ENCODE measurements at regions not wholly inside any gene's neighbourhood (a gene's known extent, or its start where the extent isn't known, plus 50 kb on each side); places are given as distances from the start of the nearest gene placed in this dataset.

GRCh38 chr1:177355575-177355974, 184.8 kb downstream of the BRINP2 start:
- FAIRE-seq (no peak), DNase-seq (peak; percentile 45)
- H3K36me3 ChIP-seq (ENCODE audit: control insufficient read depth in 3 of 3, insufficient read depth in 2 of 3, low read depth in 1 of 3, low read length in 3 of 3) = no peaks in the 10 kb centered on the region
- no peak overlapping the region for H3K27ac ChIP-seq (ENCODE audit: low read depth in 1 of 3, low read length in 2 of 3)
- H3K4me3 ChIP-seq (ENCODE audit: low read depth in 1 of 3, low read length in 3 of 3) = no peak overlapping the region
- peaks cover 0 to 10% (median 0%) of the 10 kb centered on the region in 3 donors for H3K4me1 ChIP-seq (ENCODE audit: control insufficient read depth in 3 of 3, insufficient read depth in 2 of 3, low read depth in 1 of 3, low read length in 2 of 3)
- peaks cover 0 to 4% (median 0%) of the 10 kb centered on the region in 3 donors for H3K27me3 ChIP-seq (ENCODE audit: control insufficient read depth in 3 of 3, insufficient read depth in 3 of 3, low read length in 3 of 3)
- no peaks in the 10 kb centered on the region for H3K9me3 ChIP-seq (ENCODE audit: control insufficient read depth in 2 of 2, insufficient read depth in 1 of 2, low read depth in 1 of 2, low read length in 1 of 2)
- WGBS, 3 donors = 2 to 21% (median 13%) methylated on average over 2 of the region's 2 CpGs

GRCh38 chr1:177354247-177354646, 183.5 kb downstream of the BRINP2 start:
- FAIRE-seq = no peak
- H3K27me3 ChIP-seq (ENCODE audit: control insufficient read depth in 3 of 3, insufficient read depth in 3 of 3, low read length in 3 of 3) = peaks cover 0 to 4% (median 0%) of the 10 kb centered on the region in 3 donors

GRCh38 chr1:177351361-177352108, 180.8 kb downstream of the BRINP2 start:
- DNase-seq (peak; percentile 59 to 68), FAIRE-seq (no peak)
- 26 to 42% (median 39%) methylated on average over 6 of the region's 6 CpGs for WGBS, 3 donors
- no peak overlapping the region for H3K27ac ChIP-seq (ENCODE audit: low read depth in 1 of 3, low read length in 2 of 3)
- no peak overlapping the region for H3K4me3 ChIP-seq (ENCODE audit: low read depth in 1 of 3, low read length in 3 of 3)
- H3K4me1 ChIP-seq (ENCODE audit: control insufficient read depth in 3 of 3, insufficient read depth in 2 of 3, low read depth in 1 of 3, low read length in 2 of 3) = peaks cover 2 to 24% (median 13%) of the 10 kb centered on the region in 3 donors
- H3K27me3 ChIP-seq (ENCODE audit: control insufficient read depth in 3 of 3, insufficient read depth in 3 of 3, low read length in 3 of 3) = peaks cover 0 to 4% (median 0%) of the 10 kb centered on the region in 3 donors
- H3K9me3 ChIP-seq (ENCODE audit: control insufficient read depth in 2 of 2, insufficient read depth in 1 of 2, low read depth in 1 of 2, low read length in 1 of 2) = no peaks in the 10 kb centered on the region
- H3K36me3 ChIP-seq (ENCODE audit: control insufficient read depth in 3 of 3, insufficient read depth in 2 of 3, low read depth in 1 of 3, low read length in 3 of 3) = no peaks in the 10 kb centered on the region

More at GRCh38 chr1:177354247-177354646, 183.5 kb downstream of the BRINP2 start:
- Histone ChIP-seq H3K9me3 (ENCODE audit: control insufficient read depth in 2 of 2, insufficient read depth in 1 of 2, low read depth in 1 of 2, low read length in 1 of 2) (no peaks in the 10 kb centered on the region), H3K4me3 (ENCODE audit: low read depth in 1 of 3, low read length in 3 of 3) (no peak overlapping the region), H3K36me3 (ENCODE audit: control insufficient read depth in 3 of 3, insufficient read depth in 2 of 3, low read depth in 1 of 3, low read length in 3 of 3) (no peaks in the 10 kb centered on the region), H3K27ac (ENCODE audit: low read depth in 1 of 3, low read length in 2 of 3) (no peak overlapping the region), H3K4me1 (ENCODE audit: control insufficient read depth in 3 of 3, insufficient read depth in 2 of 3, low read depth in 1 of 3, low read length in 2 of 3) (peaks cover 0 to 12% (median 3%) of the 10 kb centered on the region in 3 donors)
- DNase-seq = no peak
- 50 to 66% (median 57%) methylated on average over 3 of the region's 3 CpGs for WGBS, 3 donors

GRCh38 chr1:177346790-177347359, 176.1 kb downstream of the BRINP2 start:
- Histone ChIP-seq H3K27ac (ENCODE audit: low read depth in 1 of 3, low read length in 2 of 3) (peak overlapping the region in 2 of 3 donors; percentile 42 to 58), H3K36me3 (ENCODE audit: control insufficient read depth in 3 of 3, insufficient read depth in 2 of 3, low read depth in 1 of 3, low read length in 3 of 3) (no peaks in the 10 kb centered on the region), H3K9me3 (ENCODE audit: control insufficient read depth in 2 of 2, insufficient read depth in 1 of 2, low read depth in 1 of 2, low read length in 1 of 2) (no peaks in the 10 kb centered on the region), H3K4me1 (ENCODE audit: control insufficient read depth in 3 of 3, insufficient read depth in 2 of 3, low read depth in 1 of 3, low read length in 2 of 3) (peaks cover 2 to 24% (median 13%) of the 10 kb centered on the region in 3 donors), H3K27me3 (ENCODE audit: control insufficient read depth in 3 of 3, insufficient read depth in 3 of 3, low read length in 3 of 3) (peaks cover 0 to 4% (median 0%) of the 10 kb centered on the region in 3 donors), H3K4me3 (ENCODE audit: low read depth in 1 of 3, low read length in 3 of 3) (no peak overlapping the region)
- FAIRE-seq (no peak), DNase-seq (peak; percentile 87 to 94)
- 19 to 47% (median 31%) methylated on average over 5 of the region's 5 CpGs for WGBS, 3 donors

GRCh38 chr1:177343445-177343844, 172.7 kb downstream of the BRINP2 start:
- WGBS, 3 donors = 60 to 76% (median 67%) methylated on average over 5 of the region's 5 CpGs
- Histone ChIP-seq H3K4me3 (ENCODE audit: low read depth in 1 of 3, low read length in 3 of 3) (no peak overlapping the region), H3K27me3 (ENCODE audit: control insufficient read depth in 3 of 3, insufficient read depth in 3 of 3, low read length in 3 of 3) (peaks cover 0 to 9% (median 0%) of the 10 kb centered on the region in 3 donors), H3K4me1 (ENCODE audit: control insufficient read depth in 3 of 3, insufficient read depth in 2 of 3, low read depth in 1 of 3, low read length in 2 of 3) (peaks cover 0 to 12% (median 10%) of the 10 kb centered on the region in 3 donors), H3K27ac (ENCODE audit: low read depth in 1 of 3, low read length in 2 of 3) (no peak overlapping the region), H3K36me3 (ENCODE audit: control insufficient read depth in 3 of 3, insufficient read depth in 2 of 3, low read depth in 1 of 3, low read length in 3 of 3) (no peaks in the 10 kb centered on the region), H3K9me3 (ENCODE audit: control insufficient read depth in 2 of 2, insufficient read depth in 1 of 2, low read depth in 1 of 2, low read length in 1 of 2) (peaks cover 0 to 2% of the 10 kb centered on the region in 2 donors)
- no peak for FAIRE-seq
- no peak for DNase-seq

- FAIRE-seq (no peak), DNase-seq (no peak)
- WGBS, 3 donors = 61 to 72% (median 71%) methylated on average over 4 of the region's 4 CpGs
- Histone ChIP-seq H3K36me3 (ENCODE audit: control insufficient read depth in 3 of 3, insufficient read depth in 2 of 3, low read depth in 1 of 3, low read length in 3 of 3) (no peaks in the 10 kb centered on the region), H3K4me1 (ENCODE audit: control insufficient read depth in 3 of 3, insufficient read depth in 2 of 3, low read depth in 1 of 3, low read length in 2 of 3) (peaks cover 0 to 2% (median 2%) of the 10 kb centered on the region in 3 donors), H3K4me3 (ENCODE audit: low read depth in 1 of 3, low read length in 3 of 3) (no peak overlapping the region), H3K27me3 (ENCODE audit: control insufficient read depth in 3 of 3, insufficient read depth in 3 of 3, low read length in 3 of 3) (peaks cover 0 to 9% (median 0%) of the 10 kb centered on the region in 3 donors), H3K27ac (ENCODE audit: low read depth in 1 of 3, low read length in 2 of 3) (no peak overlapping the region), H3K9me3 (ENCODE audit: control insufficient read depth in 2 of 2, insufficient read depth in 1 of 2, low read depth in 1 of 2, low read length in 1 of 2) (peaks cover 0 to 2% of the 10 kb centered on the region in 2 donors)
Measured at GRCh38 chr1:177341773-177342172, 171.0 kb downstream of the BRINP2 start.

GRCh38 chr1:177340601-177341067, 169.9 kb downstream of the BRINP2 start:
- FAIRE-seq = no peak

GRCh38 chr1:177338376-177338775, 167.6 kb downstream of the BRINP2 start:
- H3K27me3 ChIP-seq (ENCODE audit: control insufficient read depth in 3 of 3, insufficient read depth in 3 of 3, low read length in 3 of 3) = peaks cover 0 to 9% (median 0%) of the 10 kb centered on the region in 3 donors
- peaks cover 0 to 2% of the 10 kb centered on the region in 2 donors for H3K9me3 ChIP-seq (ENCODE audit: control insufficient read depth in 2 of 2, insufficient read depth in 1 of 2, low read depth in 1 of 2, low read length in 1 of 2)
- H3K4me1 ChIP-seq (ENCODE audit: control insufficient read depth in 3 of 3, insufficient read depth in 2 of 3, low read depth in 1 of 3, low read length in 2 of 3) = no peaks in the 10 kb centered on the region
- no peak overlapping the region for H3K27ac ChIP-seq (ENCODE audit: low read depth in 1 of 3, low read length in 2 of 3)
- H3K4me3 ChIP-seq (ENCODE audit: low read depth in 1 of 3, low read length in 3 of 3) = no peak overlapping the region
- WGBS, 3 donors = 80 to 90% (median 85%) methylated on average over 1 of the region's 1 CpG
- H3K36me3 ChIP-seq (ENCODE audit: control insufficient read depth in 3 of 3, insufficient read depth in 2 of 3, low read depth in 1 of 3, low read length in 3 of 3) = no peaks in the 10 kb centered on the region
- DNase-seq = no peak
- FAIRE-seq = no peak

More at GRCh38 chr1:177340601-177341067, 169.9 kb downstream of the BRINP2 start:
- H3K4me3 ChIP-seq (ENCODE audit: low read depth in 1 of 3, low read length in 3 of 3) = no peak overlapping the region
- 69 to 85% (median 76%) methylated on average over 10 of the region's 10 CpGs for WGBS, 3 donors
- no peaks in the 10 kb centered on the region for H3K4me1 ChIP-seq (ENCODE audit: control insufficient read depth in 3 of 3, insufficient read depth in 2 of 3, low read depth in 1 of 3, low read length in 2 of 3)
- no peak for DNase-seq
- no peaks in the 10 kb centered on the region for H3K36me3 ChIP-seq (ENCODE audit: control insufficient read depth in 3 of 3, insufficient read depth in 2 of 3, low read depth in 1 of 3, low read length in 3 of 3)
- H3K27me3 ChIP-seq (ENCODE audit: control insufficient read depth in 3 of 3, insufficient read depth in 3 of 3, low read length in 3 of 3) = peaks cover 0 to 9% (median 0%) of the 10 kb centered on the region in 3 donors
- peaks cover 0 to 2% of the 10 kb centered on the region in 2 donors for H3K9me3 ChIP-seq (ENCODE audit: control insufficient read depth in 2 of 2, insufficient read depth in 1 of 2, low read depth in 1 of 2, low read length in 1 of 2)
- no peak overlapping the region for H3K27ac ChIP-seq (ENCODE audit: low read depth in 1 of 3, low read length in 2 of 3)

Data from small intestine (tissue), 7 donors.